Skeletal muscle satellite cell (primary cell): ENCODE measurements at regions not wholly inside any gene's neighbourhood (a gene's known extent, or its start where the extent isn't known, plus 50 kb on each side); places are given as distances from the start of the nearest gene placed in this dataset.

Source experiments
- H3K27me3 ChIP-seq: 2 replicates; pipeline ENCODE4 v1.7.0; 2013; ENCODE audit warnings: low read length; ENCODE audit not compliant: control insufficient read depth, insufficient read depth
- H3K36me3 ChIP-seq: 2 replicates; pipeline ENCODE4 v1.7.0; 2013; ENCODE audit warnings: mild to moderate bottlenecking, control low read depth, low read length; ENCODE audit not compliant: insufficient read depth
- H3K4me1 ChIP-seq: 2 replicates; pipeline ENCODE4 v1.7.0; 2013; ENCODE audit warnings: low read length; ENCODE audit not compliant: control insufficient read depth, insufficient read depth
- H3K4me2 ChIP-seq: 2 replicates; pipeline ENCODE4 v1.7.0; 2013; ENCODE audit warnings: mild to moderate bottlenecking, low read length
- H3K4me3 ChIP-seq: 2 replicates; pipeline ENCODE4 v1.7.0; 2013; ENCODE audit warnings: low read length
- H3K9ac ChIP-seq: 2 replicates; pipeline ENCODE4 v1.7.0; 2013; ENCODE audit warnings: mild to moderate bottlenecking, low read depth, low read length, moderate library complexity
- H3K9me3 ChIP-seq: replicated peaks from 2 replicates; pipeline ENCODE4 v1.7.0; 2013; ENCODE audit warnings: mild to moderate bottlenecking, control low read depth, low read length

DNA sequence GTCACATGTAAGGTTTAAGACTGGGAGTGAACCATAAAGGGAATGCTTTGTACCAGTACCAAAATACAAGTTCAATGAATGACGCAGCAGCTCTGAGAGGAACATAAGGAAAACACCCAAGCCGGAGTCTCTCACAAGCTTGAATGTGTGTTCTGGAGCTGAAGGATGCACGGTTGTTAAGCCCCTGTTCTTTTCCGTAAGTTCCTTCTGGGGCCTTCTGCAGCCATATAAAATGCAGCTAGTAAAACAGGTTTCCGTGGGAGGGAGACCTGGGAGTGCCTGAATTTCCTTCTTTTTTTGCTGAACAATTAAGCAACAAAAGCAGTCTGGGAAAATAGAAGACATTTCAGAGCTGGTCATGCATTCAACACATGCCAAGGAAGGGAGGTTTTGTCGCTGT, 73.2 kb upstream of the JAG1 start:
- H3K4me1 ChIP-seq = no peaks in the 10 kb centered on the region
- H3K27me3 ChIP-seq = no peaks in the 10 kb centered on the region
- H3K36me3 ChIP-seq = no peaks in the 10 kb centered on the region
- no peak overlapping the region for H3K4me2 ChIP-seq
- H3K9me3 ChIP-seq = no peaks in the 10 kb centered on the region
- no peak overlapping the region for H3K4me3 ChIP-seq
- no peak overlapping the region for H3K9ac ChIP-seq

DNA sequence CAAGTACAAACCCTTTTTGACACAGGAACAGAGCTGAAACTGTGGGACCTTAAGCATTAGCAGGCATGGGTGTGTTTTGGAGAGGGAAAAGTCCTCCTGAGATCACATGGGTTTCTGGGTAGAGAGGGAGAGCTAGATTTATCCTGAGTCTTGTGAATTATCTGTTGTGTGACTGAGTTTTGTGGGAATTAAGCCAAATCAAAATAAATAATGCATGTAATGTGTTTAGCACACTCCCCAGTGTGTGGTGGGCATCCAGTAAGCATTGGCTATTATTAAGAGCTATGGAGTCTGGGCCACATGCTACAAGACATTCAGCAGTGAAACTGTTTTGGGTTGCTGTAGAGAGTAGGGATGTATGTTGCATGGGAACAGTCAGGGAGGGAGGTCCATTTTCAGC, 75.3 kb upstream of the JAG1 start:
- Histone ChIP-seq H3K27me3 (no peaks in the 10 kb centered on the region), H3K9ac (no peak overlapping the region), H3K9me3 (no peaks in the 10 kb centered on the region), H3K4me1 (no peaks in the 10 kb centered on the region), H3K4me2 (no peak overlapping the region), H3K36me3 (no peaks in the 10 kb centered on the region), H3K4me3 (no peak overlapping the region)

DNA sequence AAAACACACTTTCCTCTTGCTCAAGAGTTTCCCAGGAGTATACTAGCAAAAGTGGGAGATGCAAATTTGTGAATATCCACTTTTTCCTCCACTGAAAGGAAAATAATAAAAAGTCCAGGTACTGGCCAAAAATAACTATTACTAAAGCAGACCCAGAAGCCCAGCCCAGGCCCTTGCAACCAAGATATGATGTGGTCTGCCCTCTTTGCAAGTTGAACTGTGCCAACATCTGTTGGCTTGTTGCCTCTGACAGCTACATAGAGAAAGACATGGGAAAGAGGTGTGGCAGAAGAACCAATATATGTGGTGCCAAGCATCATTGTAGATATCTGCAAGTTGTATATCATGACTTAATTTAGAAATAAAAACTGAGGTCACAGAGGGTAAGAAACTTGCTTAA, 78.4 kb upstream of the JAG1 start:
- H3K9me3 ChIP-seq = no peaks in the 10 kb centered on the region
- no peaks in the 10 kb centered on the region for H3K27me3 ChIP-seq
- H3K4me3 ChIP-seq = no peak overlapping the region
- H3K9ac ChIP-seq = no peak overlapping the region
- no peak overlapping the region for H3K4me2 ChIP-seq
- no peaks in the 10 kb centered on the region for H3K4me1 ChIP-seq
- H3K36me3 ChIP-seq = no peaks in the 10 kb centered on the region

- no peaks in the 10 kb centered on the region for H3K4me1 ChIP-seq
- no peaks in the 10 kb centered on the region for H3K27me3 ChIP-seq
- H3K9me3 ChIP-seq = no peaks in the 10 kb centered on the region
- H3K36me3 ChIP-seq = no peaks in the 10 kb centered on the region
- H3K9ac ChIP-seq = no peak overlapping the region
- no peak overlapping the region for H3K4me2 ChIP-seq
- no peak overlapping the region for H3K4me3 ChIP-seq
These were observed 81.0 kb upstream of the JAG1 start for GRCh38 chr20:10754824-10755223.

DNA sequence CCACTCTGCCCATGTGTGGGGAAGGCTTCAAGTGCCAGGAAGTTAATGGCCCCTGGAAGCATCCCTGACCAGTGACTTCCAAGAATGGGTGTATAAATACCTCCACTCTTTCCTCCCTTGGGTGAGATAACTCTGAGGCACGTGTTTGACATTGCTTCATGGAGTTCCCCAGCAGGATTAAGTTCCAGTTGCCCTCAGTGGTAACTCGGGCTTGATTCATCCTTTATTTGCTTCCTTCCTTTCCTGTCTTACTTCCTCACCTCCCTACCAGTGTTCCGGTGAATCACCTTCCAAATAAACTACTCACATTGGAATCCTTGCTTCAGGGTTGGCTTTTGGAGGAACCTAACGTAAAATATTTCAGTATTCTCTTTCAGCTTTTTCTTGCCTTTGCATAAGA, 84.6 kb upstream of the JAG1 start:
- Histone ChIP-seq H3K4me2 (no peak overlapping the region), H3K27me3 (no peaks in the 10 kb centered on the region), H3K4me1 (peaks cover 23% of the 10 kb centered on the region), H3K9me3 (no peaks in the 10 kb centered on the region), H3K36me3 (no peaks in the 10 kb centered on the region), H3K4me3 (no peak overlapping the region), H3K9ac (no peak overlapping the region)

GRCh38 chr20:10761232-10761631, 87.4 kb upstream of the JAG1 start:
- Histone ChIP-seq H3K9ac (no peak overlapping the region), H3K4me1 (peaks cover 23% of the 10 kb centered on the region), H3K27me3 (no peaks in the 10 kb centered on the region), H3K4me3 (no peak overlapping the region), H3K9me3 (no peaks in the 10 kb centered on the region), H3K4me2 (peak overlapping the region; percentile 2), H3K36me3 (no peaks in the 10 kb centered on the region)

GRCh38 chr20:10761786-10762185, 88.0 kb upstream of the JAG1 start:
- Histone ChIP-seq H3K4me2 (peak overlapping the region; percentile 2), H3K4me1 (peaks cover 23% of the 10 kb centered on the region), H3K9me3 (no peaks in the 10 kb centered on the region), H3K36me3 (no peaks in the 10 kb centered on the region), H3K4me3 (no peak overlapping the region), H3K9ac (no peak overlapping the region), H3K27me3 (no peaks in the 10 kb centered on the region)

DNA sequence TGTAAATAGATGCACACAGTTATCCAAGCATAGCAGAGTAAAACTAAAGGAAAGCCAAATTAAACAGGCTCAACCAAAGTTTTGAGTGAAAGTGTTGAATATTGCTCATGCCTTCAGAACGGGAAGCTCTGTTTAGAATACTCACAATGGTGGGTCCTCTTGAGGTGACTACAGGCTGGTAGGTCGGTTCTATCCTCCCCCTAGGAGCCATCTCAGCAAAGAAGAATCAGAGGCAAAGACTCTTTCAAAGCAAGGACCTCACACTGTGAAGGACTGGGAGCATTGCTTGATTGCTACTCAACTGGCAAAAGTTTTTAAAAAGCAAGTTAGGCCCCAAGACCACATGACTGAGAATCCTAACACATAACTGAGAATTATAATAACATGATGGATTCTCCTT, 88.4 kb upstream of the JAG1 start:
- peaks cover 23% of the 10 kb centered on the region for H3K4me1 ChIP-seq
- H3K27me3 ChIP-seq = no peaks in the 10 kb centered on the region
- H3K9ac ChIP-seq = no peak overlapping the region
- no peak overlapping the region for H3K4me2 ChIP-seq
- H3K9me3 ChIP-seq = no peaks in the 10 kb centered on the region
- no peaks in the 10 kb centered on the region for H3K36me3 ChIP-seq
- no peak overlapping the region for H3K4me3 ChIP-seq

GRCh38 chr20:10763112-10763511, 89.3 kb upstream of the JAG1 start:
- Histone ChIP-seq H3K4me1 (peaks cover 23% of the 10 kb centered on the region), H3K4me3 (no peak overlapping the region), H3K27me3 (no peaks in the 10 kb centered on the region), H3K9ac (no peak overlapping the region), H3K9me3 (no peaks in the 10 kb centered on the region), H3K4me2 (no peak overlapping the region), H3K36me3 (no peaks in the 10 kb centered on the region)

GRCh38 chr20:10769700-10770099, 95.9 kb upstream of the JAG1 start:
- Histone ChIP-seq H3K4me1 (no peaks in the 10 kb centered on the region), H3K4me3 (no peak overlapping the region), H3K9me3 (no peaks in the 10 kb centered on the region), H3K4me2 (no peak overlapping the region), H3K27me3 (no peaks in the 10 kb centered on the region), H3K36me3 (no peaks in the 10 kb centered on the region), H3K9ac (no peak overlapping the region)

DNA sequence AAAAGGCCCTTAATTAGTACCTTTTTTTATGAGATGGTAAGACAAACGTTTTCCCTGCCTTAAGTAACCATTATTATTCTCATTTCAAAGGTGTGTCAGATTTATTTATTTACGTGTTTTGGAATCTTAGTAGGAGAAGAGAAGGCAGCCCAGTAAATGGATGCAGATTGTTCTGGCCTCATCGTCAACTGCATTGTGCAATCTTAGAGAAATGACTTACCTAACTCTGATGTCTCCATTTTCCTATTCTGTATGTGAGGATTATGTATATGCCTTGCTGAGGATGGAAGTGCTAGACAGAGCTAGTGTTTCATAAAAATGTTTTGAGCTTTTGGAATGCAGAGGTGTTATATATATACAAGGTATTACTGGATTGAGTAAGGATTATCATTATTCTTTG, 97.0 kb upstream of the JAG1 start:
- H3K4me3 ChIP-seq = no peak overlapping the region

DNA sequence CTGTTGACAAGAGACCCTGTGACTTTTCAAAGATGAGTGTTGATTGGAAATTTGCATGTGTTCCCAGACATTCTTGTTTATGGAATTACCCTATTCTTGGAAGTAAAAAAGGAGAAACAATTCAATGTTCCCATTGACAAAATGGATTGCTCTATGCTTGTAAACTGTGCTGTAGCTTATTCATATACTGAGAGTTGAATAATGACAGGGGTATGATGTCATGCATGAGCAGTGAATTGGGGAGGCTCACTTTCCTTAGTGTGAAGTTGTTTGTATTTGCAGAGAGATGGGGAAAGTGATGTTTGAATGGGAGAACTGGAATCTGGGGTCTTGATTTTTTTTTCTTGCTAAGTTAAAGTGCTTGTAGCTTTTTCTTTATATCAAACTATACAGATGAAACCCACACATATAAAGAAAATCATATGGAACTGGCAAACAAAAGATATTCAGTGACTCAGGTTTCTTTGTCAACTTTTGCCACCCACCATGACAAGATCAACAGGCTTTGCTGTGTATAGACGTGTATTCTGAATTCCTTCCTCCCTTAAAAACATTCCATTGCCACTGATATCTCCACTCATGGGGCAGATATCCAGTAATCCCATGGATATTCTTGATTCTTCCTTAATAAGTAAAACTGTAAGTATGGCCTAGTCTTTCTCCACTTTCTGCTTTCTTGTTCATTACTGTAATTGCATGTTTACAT, 97.8 kb upstream of the JAG1 start:
- Histone ChIP-seq H3K27me3 (no peaks in the 10 kb centered on the region), H3K4me3 (no peak overlapping the region), H3K36me3 (no peaks in the 10 kb centered on the region), H3K9me3 (no peaks in the 10 kb centered on the region), H3K4me2 (no peak overlapping the region), H3K9ac (no peak overlapping the region), H3K4me1 (no peaks in the 10 kb centered on the region)

More for the DNA sequence above, 97.0 kb upstream of the JAG1 start:
- Histone ChIP-seq H3K27me3 (no peaks in the 10 kb centered on the region), H3K36me3 (no peaks in the 10 kb centered on the region), H3K4me1 (no peaks in the 10 kb centered on the region), H3K4me2 (no peak overlapping the region), H3K9me3 (no peaks in the 10 kb centered on the region), H3K9ac (no peak overlapping the region)
